Suppressor macrophage (primary cell): ENCODE measurements at regions not wholly inside any gene's neighbourhood (a gene's known extent, or its start where the extent isn't known, plus 50 kb on each side); places are given as distances from the start of the nearest gene placed in this dataset.
A peak's percentile ranks its signal among the peaks of the same experiment; 100 is the strongest.

Experiments used
- DNase-seq, 4 experiments: peaks; one replicate each; pipeline ENCODE4 v3.0.0-alpha.2; 2020 to 2022

GRCh38 chr7:108989319-108989718 lies 419.6 kb downstream of the DNAJB9 start:
- DNase-seq: no peak

- DNase-seq: no peak
Observed at GRCh38 chr7:108997480-108997879, 427.8 kb downstream of the DNAJB9 start.

GRCh38 chr7:109003742-109004141 lies 434.1 kb downstream of the DNAJB9 start:
- peak in 3 of 4 experiments; percentile 1 to 37 (median 2) for DNase-seq

GRCh38 chr7:109009636-109010035 lies 440.0 kb downstream of the DNAJB9 start:
- DNase-seq: no peak

GRCh38 chr7:109020251-109020650 lies 450.6 kb downstream of the DNAJB9 start:
- DNase-seq: no peak

GRCh38 chr7:109021390-109021789 lies 451.7 kb downstream of the DNAJB9 start:
- no peak for DNase-seq

- DNase-seq: no peak
Observed at GRCh38 chr7:109029866-109030265, 460.2 kb downstream of the DNAJB9 start.

- DNase-seq: no peak
Observed at GRCh38 chr7:109044691-109045090, 475.0 kb downstream of the DNAJB9 start.

GRCh38 chr7:109049366-109049765 lies 479.7 kb downstream of the DNAJB9 start:
- DNase-seq: no peak

- DNase-seq: no peak
Observed at GRCh38 chr7:109059089-109059488, 489.4 kb downstream of the DNAJB9 start.

- no peak for DNase-seq
Observed at GRCh38 chr7:109062798-109063197, 493.1 kb downstream of the DNAJB9 start.

GRCh38 chr7:109073543-109073942 lies 503.9 kb downstream of the DNAJB9 start:
- DNase-seq: no peak

- no peak for DNase-seq
Observed at GRCh38 chr7:109076396-109076972, 506.8 kb downstream of the DNAJB9 start.

GRCh38 chr7:109091042-109091441 lies 521.4 kb downstream of the DNAJB9 start:
- no peak for DNase-seq

GRCh38 chr7:109092268-109092667 lies 522.6 kb downstream of the DNAJB9 start:
- DNase-seq: no peak

- no peak for DNase-seq
Observed at GRCh38 chr7:109101332-109101731, 531.7 kb downstream of the DNAJB9 start.

- DNase-seq: no peak
Observed at GRCh38 chr7:109109558-109109957, 539.9 kb downstream of the DNAJB9 start.

- DNase-seq: no peak
Observed at GRCh38 chr7:109111086-109111485, 541.4 kb downstream of the DNAJB9 start.

GRCh38 chr7:109121599-109122300 lies 552.1 kb downstream of the DNAJB9 start:
- no peak for DNase-seq

GRCh38 chr7:109125001-109125400 lies 555.3 kb downstream of the DNAJB9 start:
- DNase-seq: no peak

- no peak for DNase-seq
Observed at GRCh38 chr7:109126404-109127050, 556.9 kb downstream of the DNAJB9 start.

- no peak for DNase-seq
Observed at GRCh38 chr7:109127145-109127544, 557.5 kb downstream of the DNAJB9 start.

- no peak for DNase-seq
Observed at GRCh38 chr7:109131141-109131540, 561.5 kb downstream of the DNAJB9 start.

- no peak for DNase-seq
Observed at GRCh38 chr7:109136893-109137292, 567.2 kb downstream of the DNAJB9 start.
